NOMO-1 treated with dmso at 0.1 percent for 144 hours (cell line): ENCODE measurements at regions not wholly inside any gene's neighbourhood (a gene's known extent, or its start where the extent isn't known, plus 50 kb on each side); places are given as distances from the start of the nearest gene placed in this dataset.

ENCODE experiments used
- DNase-seq: peaks from one replicate; lab custom pipeline; 2025; ENCODE audit not compliant: unreplicated experiment; lab: John Stamatoyannopoulos, UW

DNA sequence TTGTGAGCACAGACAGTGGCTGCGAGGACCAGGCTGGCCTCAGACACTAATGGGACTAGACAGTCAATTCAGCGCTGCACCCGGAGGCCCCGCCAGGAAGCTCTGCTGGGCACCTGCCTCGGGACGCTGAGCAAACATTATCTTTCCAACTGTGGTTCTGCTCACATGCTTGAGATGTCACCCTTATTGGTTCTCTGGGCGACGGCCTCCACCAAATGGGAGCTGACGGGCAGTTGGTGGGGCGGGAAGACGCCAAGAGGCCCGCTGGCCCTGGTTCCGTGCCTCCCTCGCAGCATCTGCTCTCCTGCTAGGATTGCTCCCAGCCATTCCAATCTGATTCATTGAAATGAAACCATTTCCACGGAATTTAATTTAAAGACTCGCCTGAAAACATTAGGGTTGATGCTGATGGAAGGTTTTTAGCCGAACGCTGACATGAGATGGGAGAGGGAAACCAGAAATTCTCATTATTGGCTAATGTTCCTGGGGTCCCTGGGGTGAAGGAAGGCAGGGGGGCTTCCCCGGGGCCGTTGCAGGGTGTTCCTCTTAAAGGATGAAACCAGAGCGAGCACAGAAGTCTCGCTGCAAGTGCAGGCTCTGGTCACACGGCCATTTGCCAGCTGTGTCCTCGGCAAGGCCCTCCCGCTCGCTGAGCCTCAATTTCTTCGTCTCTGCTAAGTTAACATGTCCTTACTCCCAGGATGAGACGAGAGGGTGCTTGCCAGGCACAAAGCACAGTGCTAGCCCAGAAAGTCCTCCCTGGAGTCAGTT, 512.2 kb downstream of the NPHP4 start:
- DNase-seq: no peak

DNA sequence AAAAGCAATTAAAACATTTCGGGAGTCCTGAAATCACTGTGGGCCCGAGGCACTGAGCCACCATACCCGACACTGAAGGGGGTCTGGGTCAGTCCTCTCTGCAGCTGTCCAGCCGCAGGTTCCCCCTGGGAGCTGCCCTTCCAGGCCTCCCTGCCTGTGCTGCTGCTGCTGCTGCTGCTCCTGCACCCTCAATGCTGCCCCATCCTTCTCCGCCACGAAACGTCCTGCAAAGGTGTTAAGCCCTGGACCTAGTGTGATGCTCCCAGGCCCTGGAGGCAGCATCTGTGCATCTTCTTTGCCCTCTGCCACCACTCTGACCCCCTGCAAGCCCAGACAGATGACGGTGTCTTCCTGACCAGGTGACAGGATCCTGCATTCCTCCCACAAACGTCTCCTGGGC, 513.3 kb downstream of the NPHP4 start:
- DNase-seq: no peak

DNA sequence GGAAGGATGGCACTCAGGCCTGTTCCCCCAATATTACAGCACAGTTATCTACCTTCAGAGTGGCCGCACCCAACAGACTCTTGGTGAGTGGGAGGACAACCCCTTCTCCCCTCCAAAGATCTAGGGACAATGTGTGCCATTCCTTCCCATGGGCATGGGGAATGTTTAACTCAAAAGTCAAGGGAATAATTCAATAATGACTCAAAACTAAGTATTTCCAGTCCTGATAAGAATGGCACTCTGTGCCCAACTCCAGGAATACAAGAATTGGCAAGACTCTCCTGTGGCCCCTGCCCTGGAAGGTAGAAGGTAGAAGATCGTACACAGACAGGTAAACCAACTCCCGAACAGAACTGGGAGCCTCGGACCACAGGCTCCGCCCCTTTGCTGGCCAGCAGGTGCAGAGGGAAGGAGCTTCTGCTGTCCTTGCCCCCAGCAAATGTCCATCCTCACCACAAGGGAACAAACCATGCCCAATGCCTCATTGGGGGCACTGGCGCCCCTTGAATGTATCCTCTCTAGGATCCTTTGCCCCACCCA, 514.0 kb downstream of the NPHP4 start:
- no peak for DNase-seq

DNA sequence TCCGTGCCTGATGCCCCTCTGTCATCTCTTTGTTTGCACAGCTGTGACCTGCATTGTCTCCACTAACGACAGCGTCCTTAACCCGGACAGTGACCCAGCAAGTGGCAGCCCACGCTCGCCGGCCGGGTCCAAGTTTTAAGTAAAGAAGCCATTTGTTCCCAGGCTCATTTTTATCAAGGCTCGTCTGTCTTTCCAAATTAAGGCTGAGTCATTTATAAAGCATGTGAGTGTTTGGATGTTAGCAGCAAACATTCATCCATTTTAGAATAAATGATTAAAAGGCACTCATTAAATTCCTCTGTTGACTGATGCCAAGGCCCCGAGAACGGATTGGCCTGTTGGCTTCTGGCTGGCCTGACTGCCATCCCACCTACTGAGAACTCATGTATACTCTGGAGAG, 514.5 kb downstream of the NPHP4 start:
- no peak for DNase-seq

DNA sequence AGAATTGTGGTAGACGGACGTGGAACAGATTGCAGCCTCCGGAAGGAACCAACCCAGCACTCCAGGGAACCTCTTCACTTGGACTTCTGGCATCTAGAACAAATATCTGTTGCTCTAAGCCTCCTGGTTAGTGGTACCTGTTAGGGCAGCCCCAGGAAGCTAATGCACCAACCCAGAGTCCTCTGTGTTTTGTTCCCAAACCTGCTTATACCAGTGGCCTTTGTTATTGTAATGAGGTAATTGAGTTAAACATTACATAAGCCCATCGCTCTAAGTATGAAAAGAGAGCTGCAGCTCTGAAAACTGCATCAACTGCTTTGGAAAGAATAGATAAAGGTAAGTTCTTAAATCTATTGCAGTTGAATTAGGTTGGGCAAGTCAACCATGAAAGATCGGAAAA, 516.7 kb downstream of the NPHP4 start:
- no peak for DNase-seq

DNA sequence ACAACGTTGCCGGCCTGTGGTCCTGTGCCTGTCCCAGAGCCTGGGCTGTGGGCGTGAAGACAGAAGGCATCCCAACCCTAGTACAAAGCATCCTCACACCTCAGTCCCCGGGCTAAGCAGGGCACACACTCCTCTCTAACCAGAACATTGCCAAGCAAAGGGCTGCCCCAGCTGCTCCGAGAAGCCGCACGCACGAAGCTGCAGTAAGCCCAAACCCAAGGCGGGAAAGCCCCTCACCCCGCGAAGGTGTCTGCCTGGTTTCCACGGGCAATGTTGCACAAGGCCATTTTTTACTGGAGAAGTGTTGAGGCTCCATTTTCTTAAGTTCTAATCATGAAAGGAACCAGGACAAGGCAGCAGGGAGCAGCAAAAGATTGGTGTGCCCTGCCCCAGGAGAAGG, 519.0 kb downstream of the NPHP4 start:
- DNase-seq: no peak

DNA sequence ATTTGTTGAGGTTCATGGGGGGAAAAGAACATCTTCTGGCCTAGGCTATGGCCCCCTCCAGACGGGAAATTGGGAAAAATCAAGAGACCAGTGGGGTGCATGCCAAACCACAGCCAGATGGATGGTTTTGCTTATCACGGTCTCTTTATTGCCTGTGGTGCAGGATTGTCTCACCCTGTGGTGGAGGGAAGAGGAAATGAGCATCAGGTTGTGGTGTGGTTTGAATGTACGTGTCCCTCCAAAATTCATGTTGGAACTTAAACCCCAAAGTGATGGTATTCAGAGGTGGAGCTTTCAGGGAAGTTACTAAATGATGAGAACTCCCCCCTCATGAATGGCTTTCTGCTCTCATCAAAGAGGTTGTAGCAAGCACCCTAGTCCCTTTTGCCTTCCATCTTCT, 525.7 kb downstream of the NPHP4 start:
- no peak for DNase-seq

DNA sequence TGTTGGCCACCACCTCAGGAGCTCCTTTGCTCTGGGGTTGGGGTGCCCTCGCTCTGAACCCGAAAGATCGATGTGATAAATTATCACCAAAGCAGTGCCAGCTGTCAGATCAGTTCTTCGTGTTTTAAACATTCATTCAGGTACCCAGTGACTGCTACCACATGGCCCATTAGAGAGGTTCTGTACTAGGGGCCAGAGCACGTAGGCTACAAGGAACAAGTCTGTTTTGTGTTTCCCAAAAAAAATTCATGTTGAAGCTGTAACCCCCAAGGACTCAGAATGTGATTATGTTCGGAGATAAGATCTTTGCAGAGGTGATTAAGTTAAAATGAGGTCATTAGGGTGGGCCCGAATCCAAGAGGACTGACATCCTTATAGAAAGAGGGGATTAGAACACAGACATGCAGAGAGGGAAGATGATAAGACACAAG, 526.9 kb downstream of the NPHP4 start:
- DNase-seq: no peak

DNA sequence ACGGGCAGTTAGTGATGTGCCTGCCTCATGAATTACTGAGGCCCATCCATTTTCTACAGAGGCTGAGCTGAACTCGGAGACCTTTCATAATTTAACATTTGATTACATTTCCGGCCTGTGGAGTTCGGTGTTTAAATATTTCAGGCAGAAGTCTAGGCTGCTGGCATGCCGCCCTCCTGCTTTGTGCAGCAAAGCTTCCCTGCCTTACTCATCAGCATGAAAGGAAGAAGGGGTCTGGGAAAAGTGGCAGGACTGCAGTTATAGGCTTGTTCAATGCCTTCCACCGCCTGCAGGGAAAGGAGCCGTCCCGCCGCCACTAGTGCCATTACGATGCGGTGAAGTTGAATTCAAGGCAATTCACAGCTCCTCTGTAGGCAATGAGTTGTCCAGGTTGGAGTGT, 527.9 kb downstream of the NPHP4 start:
- DNase-seq: no peak

DNA sequence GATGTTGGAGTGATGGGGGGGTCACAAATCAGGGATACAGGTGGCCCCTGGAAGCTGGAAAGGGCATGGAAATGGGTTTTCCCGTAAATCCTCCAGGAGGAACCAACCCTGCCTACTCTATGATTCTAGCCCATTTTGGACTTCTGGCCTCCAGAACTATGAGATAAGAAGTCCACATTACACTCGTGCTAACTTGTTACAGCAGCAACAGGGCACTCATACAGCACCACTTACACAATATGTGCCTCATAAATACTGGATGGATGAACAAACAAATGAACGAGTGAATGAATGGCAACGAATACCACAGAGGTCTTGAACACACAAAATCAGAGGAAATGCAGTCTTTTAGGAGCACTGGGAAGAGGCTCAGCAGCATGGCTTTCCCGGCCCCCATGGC, 531.3 kb downstream of the NPHP4 start:
- no peak for DNase-seq

DNA sequence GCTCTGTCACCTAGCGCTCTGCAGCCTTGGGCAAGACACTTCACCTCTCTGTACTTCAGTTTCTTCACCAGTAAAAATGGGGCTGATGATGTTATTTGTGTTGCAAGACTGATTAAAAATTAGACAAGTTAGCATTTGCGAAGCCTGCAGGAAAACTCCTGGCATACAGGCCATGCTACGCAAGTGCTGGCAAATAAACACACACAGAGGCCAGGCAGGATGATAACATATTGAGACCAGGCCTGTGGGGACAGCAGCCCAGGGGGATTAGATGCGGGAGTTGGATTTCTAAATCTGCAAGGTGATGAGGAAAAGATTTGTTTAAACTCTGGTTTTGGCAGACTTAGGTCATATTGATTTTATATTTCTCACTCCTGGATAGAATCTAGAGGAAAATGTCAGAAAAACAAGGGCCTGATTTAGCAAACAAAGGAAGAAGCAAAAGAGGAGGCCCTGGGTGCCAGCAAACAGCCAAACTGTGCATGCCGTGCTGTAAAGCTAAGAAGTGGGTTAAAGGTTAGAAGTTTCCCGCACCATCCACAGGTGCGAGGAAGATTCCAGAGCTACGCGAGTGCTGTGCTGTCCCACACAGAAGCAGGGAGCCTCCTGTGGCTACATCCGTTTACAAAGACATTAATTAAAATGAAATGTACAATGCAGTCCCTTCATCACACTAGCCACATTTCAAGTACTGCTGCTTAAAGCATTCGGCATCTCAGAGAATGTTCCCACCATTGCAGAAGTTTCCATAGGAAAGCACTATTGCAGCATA, 532.2 kb downstream of the NPHP4 start:
- no peak for DNase-seq

DNA sequence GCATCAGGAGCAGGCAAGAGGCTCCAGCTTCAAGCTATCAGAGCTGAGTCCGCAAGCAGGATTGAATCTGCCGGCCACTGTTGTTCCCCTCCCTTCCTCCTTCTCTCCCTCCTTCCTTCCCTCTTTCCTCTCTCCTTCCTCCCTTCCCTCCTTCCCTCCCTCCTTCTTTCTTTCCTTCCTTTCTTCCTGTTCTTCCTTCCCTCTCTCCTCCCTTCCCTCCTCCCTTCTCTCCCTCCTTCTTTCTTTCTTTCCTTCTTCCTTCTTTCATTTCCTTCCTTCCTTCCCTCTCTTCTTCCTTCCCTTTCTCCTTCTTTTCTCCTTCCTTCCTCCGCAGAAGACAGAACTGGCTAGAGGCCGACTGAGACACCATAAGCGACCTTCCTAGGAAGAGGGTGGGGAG, 534.0 kb downstream of the NPHP4 start:
- DNase-seq: no peak

DNA sequence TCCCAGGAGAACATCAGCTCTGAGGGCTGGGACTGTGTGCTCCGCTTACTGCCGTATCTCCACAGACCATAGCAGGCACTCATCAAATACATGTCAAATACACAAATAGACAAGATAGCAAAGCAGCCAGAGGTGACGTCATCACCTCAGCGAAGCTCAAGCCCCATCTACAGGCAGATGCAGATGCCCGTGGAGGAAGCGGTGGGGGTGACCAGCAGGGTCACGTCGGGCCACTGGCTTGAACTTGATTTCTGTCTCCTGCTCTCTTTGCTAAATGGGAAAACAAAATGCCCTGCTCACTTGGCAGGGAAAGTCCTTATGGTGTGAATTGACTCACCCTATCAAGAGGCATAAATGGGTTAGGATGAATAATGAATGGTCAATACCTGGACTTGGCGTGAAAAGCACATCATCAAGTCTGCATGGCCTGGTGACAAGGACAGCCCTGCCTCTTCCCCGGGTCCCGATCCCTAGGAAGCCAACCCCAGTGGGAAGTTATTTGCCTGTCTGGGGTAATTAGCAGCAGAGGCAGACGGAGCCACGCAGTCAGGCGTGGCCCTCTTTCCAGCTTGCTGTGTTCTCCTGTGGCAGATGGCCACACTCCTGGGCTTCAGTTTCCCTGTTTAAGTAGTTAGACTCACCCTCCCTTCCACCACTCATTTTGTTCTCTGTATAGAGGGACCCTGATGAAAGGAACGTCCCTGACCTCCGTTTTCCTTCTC, 536.0 kb downstream of the NPHP4 start:
- DNase-seq: no peak

DNA sequence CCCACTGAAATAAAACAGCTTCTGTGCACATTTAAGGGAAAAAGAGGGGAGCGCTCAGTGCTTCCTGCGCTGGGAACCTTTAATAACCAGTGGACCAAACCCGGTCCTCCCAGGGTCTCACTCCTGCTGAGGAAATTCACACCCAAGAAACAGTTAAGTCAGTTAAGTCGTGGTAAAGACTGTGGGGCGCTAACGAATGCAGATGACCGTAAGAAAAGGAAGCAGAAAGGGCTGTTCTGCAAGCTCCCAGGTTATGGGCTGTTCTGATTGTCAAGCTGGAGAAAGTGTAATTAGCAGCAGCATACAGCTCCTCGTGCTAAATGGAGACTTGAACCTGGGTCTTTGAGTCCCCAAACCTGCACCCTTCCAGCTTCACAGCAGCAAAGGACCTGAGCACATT, 536.6 kb downstream of the NPHP4 start:
- DNase-seq: no peak

DNA sequence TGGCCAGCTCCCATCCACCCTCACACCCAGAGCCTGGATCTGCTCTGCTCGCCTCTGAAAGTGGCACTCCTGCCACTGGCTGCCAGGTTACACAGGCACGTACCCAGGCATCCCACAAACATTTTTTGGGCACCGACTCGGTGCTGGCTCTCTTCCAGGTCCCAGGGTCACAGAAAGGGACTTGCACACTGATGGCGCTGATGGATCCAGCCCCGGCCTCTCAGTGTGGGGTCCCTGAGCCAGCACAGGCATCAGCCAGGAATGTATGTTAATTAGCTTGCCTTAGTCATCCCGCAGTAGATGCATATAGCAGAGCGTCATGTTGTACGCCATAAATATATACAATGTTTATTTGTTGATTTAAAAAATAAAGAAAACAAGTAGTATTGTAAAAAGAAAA, 537.2 kb downstream of the NPHP4 start:
- DNase-seq: no peak

DNA sequence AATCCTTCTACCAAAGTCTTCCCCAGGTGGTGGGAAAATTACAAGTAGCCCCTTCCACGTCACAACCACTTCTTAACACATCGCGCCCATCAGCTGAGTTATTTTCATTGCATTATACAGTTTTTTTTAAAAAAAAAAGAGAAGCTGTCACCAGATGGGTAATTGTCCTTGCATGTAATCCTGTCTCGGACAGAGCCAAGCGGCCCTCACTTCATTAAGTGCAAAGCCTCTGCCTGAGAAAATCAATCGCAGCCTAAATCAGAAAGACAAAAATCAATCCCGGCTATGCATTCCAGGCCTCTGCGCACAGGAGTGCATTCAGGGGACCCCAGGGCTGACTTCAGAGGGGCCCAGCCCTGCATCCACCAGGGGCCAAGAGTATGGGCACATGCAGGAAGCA, 538.9 kb downstream of the NPHP4 start:
- DNase-seq: no peak

DNA sequence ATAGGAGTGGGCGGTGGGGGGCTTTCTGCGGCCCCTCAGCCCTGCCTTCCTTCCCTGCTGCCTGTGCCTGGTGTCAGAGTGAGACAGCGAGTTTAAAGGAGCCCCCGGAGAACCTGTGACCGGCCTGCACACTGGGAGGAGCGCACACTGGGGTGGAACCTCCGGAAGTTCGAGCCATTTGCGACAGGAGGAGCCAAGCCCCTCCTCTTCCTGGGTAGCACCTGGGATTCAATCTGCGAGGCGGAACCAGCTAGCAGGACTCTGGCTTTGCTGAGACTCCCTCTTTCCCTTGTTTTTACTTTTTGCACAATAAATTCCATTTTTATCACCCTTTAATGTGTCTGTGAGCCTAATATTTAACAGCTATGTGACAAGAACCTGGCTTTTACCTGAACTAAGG, 540.6 kb downstream of the NPHP4 start:
- DNase-seq: no peak

DNA sequence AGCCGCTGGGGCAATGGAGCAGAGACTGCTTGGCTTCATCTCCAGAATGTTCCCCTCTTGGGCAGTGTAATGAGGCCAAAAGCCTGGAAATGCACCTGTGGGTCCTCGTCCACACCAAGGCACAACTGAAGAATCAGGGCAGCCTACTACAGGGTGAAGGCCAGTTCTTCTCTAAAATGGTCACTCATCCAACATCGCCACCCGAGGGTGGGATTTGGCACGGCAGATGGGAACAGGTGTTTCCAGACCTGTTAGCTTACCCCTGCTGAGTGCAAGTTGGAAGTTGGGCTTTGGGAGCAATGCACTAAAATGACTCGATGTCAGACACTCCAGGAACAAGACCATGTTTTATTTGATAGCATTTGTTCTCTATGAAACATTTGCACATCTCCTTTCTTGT, 543.7 kb downstream of the NPHP4 start:
- DNase-seq: no peak

DNA sequence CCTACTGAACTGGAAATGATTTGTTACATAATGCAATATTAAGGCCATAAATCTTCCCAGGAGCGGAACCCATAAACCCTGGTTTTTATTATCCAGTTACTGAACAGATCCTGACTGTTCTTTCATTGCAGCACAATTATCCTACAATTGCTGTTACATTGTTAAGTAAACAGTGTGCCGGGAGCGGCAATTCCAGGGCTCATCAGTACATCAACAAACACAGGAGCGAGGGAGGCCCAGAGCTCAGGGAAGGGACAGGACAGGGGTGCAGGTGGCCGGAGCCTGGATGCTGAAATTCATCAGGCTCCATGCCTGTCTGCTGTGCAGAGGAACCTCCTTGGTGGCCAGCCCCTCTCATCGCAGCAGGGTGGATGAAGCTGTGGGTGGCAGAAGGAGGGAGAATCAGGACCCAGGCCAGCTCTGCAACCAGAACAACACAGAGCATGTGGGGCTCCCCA, 544.7 kb downstream of the NPHP4 start:
- no peak for DNase-seq

DNA sequence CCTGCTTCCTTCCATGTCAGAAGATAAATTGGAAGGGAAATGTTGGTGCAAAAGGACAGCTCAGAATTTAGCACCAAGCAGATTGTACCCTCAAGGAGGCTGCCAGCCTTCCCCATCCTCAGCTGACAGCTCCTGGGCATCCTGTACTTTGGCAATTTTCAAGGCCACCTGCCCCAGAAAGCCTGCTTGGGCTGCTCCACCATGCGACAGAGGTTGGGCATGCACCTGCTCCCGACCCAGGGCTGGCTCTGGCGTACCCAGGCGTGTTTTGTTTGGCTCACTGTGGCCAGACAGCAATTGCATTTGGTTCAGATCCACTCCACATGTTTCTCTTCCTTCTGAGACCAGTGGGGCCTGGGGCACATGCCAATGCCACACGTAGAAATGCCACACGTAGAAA, 547.8 kb downstream of the NPHP4 start:
- no peak for DNase-seq

DNA sequence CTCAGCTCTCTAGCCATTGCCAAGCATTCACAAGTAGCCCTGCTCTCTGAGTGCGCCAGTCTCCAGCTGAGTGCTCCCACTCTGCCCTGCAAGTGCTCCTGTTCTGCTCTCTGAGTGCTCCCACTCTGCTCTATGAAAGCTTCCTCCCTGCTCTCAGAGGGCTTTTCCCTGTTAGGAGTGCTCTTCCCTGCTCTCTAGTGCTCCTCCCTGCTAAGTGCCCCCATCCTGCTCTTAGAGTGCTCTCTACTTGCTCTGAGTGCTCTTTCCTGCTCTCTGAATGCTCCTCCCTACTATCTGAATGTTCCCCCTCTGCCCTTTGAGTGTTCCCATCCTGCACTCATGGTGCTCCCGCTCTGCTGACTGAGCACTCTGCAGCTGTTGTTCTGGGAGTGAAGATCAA, 555.4 kb downstream of the NPHP4 start:
- no peak for DNase-seq

DNA sequence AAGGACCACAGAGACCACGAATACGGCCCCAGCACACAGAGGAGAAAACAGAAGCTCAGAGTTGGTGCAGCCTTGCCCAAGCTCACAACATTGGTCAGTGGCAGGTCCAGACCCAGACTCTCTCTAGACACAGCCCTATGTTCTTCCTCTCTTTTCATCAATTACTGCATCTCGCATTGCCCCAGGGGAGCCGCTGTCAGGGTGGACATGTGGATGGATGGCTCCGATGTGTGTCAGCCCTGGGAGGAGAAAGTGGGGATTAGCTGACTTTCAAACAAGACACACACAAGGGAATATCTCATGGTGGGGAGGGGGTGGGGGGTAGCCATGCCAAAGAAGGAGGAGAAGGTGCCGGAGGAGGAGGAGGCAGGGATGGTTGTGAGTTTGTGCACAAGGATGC, 556.8 kb downstream of the NPHP4 start:
- DNase-seq: no peak
